GM13977 (cell line): ENCODE measurements at regions not wholly inside any gene's neighbourhood (a gene's known extent, or its start where the extent isn't known, plus 50 kb on each side); places are given as distances from the start of the nearest gene placed in this dataset.

Experiments used
- DNase-seq: peaks from one replicate; pipeline ENCODE4 v3.0.0; 2012; ENCODE audit warnings: low spot score
- CTCF ChIP-seq: IDR thresholded peaks from 2 replicates; pipeline ENCODE4 v1.5.1; 2012; ENCODE audit warnings: mild to moderate bottlenecking, control low read depth; ENCODE audit not compliant: insufficient read depth; ENCODE audit errors: extremely low read depth, missing control alignments
- in situ Hi-C: fragments of 300-500 bp; cut with MboI; formaldehyde crosslinking; loops from one replicate; pipeline ENCODE4 v1.12.0; 2022; ENCODE audit warnings: low sequenced_read_pairs, low pct_unique_long_range_greater_than_20kb, mixed read lengths, inconsistent platforms; ENCODE audit not compliant: unreplicated experiment

GRCh38 chr12:91355150-91356006 lies 172.8 kb upstream of the DCN start:
- DNase-seq = peak; percentile 12
- peak; percentile 75 for TF ChIP-seq CTCF
- in situ Hi-C loops = no loop called here

- DNase-seq = no peak
- in situ Hi-C loops = no loop called here
- no peak for TF ChIP-seq CTCF
Observed at GRCh38 chr12:91353266-91353665, 170.6 kb upstream of the DCN start.

- no peak for DNase-seq
- TF ChIP-seq CTCF = no peak
- in situ Hi-C loops = loop anchor here (25.0 kb wide), 1 partner anchor 162 kb away; the partner anchor contains the start of gene DCN
Observed at GRCh38 chr12:91349476-91349875, 166.9 kb upstream of the DCN start.

GRCh38 chr12:91347481-91348214 lies 165.0 kb upstream of the DCN start:
- in situ Hi-C loops = loop anchor here (25.0 kb wide), 1 partner anchor 160 kb away; the partner anchor contains the start of gene DCN
- DNase-seq = no peak
- TF ChIP-seq CTCF = no peak

GRCh38 chr12:91346827-91347226 lies 164.2 kb upstream of the DCN start:
- TF ChIP-seq CTCF = no peak
- no peak for DNase-seq
- in situ Hi-C loops = loop anchor here (25.0 kb wide), 1 partner anchor 160 kb away; the partner anchor contains the start of gene DCN

GRCh38 chr12:91344408-91344807 lies 161.8 kb upstream of the DCN start:
- in situ Hi-C loops = loop anchor here (25.0 kb wide), 1 partner anchor 157 kb away; the partner anchor contains the start of gene DCN
- DNase-seq = no peak
- TF ChIP-seq CTCF = no peak
